Middle frontal gyrus (tissue), 1 donor: ENCODE measurements at regions not wholly inside any gene's neighbourhood (a gene's known extent, or its start where the extent isn't known, plus 50 kb on each side); places are given as distances from the start of the nearest gene placed in this dataset.

Experiments used
- DNase-seq: peaks from one replicate; pipeline ENCODE4 v3.0.0-alpha.2; 2015; ENCODE audit warnings: low spot score; ENCODE audit errors: extremely low spot score

DNA sequence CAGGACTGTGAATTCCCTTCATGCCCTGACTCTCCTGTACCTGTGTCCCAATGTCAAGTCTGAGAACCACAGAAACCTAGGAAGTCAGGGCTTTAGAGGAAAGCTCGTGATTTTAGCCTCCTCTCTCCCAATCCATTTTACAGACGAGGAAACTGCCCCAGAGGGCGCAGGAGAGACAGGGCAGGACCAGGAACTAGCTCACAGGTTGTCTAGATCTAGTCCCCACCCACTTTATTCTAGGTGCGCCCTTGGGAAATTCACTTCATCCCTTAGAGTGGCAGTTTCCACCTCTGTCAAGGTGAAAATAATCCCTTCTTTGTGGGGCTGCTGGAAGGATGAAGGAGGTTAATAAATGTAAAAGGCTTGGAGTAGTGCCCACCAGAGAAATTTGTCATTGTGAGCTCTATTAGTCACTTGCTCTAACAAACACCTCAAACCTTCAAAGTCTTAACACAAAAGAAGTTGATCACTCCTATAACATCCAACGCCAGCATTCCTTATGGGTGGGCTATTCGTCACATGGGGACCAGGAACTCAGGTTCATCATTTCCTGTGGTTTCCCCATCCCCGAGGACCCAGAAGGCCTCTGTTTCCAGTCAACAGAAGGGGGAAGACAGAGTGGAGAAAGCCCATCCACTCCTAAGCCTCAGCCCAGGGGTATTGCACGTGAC lies 282.3 kb downstream of the XXYLT1 start:
- DNase-seq: no peak

DNA sequence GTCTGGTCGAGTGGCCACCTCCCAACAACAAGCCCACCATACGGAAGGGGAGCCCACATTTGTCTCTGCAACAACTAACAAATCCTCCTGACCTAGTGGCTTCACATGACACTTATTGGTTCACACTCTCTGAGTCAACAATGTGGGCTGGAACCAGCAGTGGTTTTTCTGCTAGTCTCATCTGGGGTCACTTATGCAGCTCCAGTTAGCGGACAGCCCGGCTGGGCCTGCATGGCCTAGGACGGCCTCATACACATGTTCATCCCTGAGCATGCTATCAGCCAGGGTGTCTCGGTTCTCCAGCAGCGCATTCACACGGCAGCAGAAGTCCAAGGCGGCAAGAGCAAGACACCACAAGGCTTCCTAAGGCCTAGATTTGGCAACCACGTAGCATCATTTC lies 281.7 kb downstream of the XXYLT1 start:
- no peak for DNase-seq

DNA sequence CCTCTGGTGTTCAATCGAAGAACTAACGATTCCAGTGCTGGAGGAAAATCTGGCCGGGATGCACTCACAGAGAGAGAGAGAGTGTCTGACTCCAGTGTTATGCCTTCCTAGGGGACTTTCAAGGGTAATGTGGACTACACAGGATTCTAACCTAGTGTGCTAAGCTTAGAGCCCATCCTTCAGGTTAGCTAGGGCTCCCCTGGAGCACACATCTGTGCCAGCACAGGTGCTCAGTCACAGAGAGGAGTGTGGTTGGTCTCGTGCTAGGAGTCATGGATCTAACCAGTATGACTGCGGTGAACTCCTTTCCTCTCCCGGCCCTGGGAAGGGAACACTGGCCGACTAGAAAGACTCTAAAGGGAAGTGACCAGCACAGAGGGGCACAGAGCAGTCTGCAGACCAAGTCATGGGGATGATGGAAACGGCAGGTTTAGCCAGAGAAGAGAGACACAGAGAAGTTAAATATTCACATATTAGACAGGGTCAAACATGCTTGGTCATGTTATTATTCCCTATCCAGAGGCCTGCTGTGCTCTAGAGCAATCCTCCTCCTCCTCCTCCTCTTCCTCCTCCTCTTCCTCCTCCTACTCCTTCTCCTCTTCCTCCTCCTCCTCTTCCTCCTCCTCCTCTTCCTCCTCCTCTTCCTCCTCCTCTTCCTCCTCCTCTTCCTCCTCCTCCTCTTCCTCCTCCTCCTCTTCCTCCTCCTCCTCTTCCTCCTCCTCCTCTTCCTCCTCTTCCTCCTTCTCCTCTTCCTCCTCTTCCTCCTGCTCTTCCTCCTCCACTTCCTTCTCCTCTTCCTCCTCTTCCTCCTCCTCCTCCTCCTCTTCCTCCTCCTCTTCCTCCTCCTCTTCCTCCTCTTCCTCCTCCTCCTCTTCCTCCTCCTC lies 280.3 kb downstream of the XXYLT1 start:
- no peak for DNase-seq

DNA sequence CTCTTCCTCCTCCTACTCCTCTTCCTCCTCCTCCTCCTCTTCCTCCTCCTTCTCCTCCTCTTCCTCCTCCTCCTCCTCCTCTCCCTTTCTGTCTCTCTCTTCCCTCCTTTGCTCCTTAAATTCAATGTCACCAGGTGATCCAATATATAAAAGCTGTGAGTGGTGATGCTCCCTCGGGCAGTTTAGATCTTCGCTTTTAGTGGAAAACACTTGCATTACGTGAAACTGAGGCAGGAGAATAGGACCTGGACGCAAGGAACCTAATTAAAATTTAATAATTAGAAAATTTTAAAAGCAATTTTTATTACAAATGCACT lies 279.7 kb downstream of the XXYLT1 start:
- DNase-seq: no peak

DNA sequence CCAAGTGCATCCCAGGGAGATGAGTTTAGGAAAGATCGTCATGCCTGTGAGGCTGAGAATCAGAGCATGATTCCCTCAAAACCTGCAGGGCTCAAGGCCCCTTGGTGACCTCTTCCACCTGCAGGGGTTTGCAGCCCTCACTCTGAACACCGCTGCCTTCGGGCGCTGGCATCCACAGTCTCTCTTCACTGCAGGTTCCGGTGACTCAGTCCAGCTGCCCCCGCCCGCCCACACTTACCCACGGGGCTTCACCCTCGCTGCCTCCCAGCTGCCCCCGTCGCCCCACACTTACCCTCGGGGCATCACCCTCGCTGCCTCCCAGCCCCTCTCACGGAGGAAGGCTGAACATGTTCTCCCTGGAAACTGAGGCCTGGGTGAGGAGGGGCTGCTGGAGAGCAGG lies 277.1 kb downstream of the XXYLT1 start:
- no peak for DNase-seq

DNA sequence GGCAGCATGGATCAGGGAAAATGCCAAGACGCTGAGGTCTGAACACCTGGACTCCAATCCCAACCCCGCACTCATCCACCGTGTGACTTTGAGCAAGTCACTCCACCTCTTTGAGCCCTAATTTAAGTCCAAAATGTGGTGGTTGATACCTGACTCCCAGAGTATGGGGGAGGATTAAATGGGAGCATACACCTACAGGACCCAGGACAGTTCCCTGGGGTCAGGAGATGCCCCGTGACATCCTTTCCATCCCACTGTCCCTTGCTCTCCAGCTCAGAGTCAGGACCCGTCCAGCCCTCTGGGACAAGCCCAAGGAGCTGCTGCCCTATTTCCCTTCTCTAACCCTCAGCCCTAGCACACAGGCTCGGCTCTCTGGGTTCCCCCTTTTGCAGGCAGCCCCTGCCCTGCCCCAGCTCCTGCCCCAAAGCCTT lies 276.4 kb downstream of the XXYLT1 start:
- DNase-seq: no peak

DNA sequence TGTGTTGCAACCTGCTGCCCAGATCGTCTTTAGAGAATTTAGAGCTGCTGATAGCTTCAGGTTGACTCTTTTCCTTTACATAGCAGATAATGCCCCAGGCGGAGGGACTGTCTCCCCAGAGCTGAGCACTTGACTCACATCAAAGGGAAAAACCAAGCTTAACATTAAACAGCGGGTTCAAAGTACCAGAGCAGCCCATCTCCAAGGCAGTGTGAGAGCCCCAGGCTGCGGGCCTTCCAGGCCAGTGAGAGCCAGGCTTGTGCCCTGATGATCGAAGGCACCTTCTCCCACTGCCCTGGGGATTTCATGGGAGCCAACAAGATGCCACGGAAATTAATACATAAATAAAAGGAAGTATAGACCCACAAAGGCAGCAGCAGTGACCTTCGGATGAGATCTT lies 275.6 kb downstream of the XXYLT1 start:
- DNase-seq: no peak

DNA sequence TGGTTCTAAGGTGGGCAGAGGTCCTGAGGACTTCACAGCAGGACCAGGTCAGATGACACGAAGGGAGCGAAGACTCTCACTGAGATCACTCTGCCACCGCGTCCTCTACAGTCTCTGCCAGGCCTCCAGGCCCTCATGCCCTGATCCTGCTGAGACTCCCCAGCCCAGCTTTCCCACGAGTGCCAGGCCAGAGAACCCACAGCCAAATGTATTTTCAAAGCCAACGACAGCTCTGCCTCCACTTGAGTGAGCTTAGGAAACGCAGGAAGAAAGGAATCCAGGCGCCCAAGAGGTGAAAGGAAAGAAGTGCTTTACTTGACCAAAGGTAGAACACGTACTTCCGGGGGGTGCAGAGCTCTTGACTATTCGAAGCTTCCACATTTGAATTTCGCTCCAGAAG lies 275.0 kb downstream of the XXYLT1 start:
- DNase-seq: no peak

DNA sequence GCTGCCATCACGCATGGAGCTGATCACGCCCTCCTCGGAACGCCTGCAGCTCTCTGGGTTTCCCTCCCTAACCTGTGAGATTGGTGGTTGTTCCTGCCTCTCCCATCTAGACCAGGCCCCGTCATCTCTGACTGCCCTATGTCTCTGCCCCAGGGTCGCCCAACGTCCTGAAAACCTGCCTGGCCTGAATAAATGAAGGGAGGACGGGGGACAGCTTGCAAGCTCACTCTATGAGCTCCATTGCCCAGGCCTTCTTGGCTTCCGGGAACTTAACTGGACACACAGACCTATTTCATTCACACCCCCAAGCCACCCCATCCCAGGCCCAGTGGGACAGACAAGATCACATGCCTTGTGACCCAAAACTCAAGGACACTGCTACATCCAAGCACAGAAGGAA lies 274.2 kb downstream of the XXYLT1 start:
- no peak for DNase-seq

DNA sequence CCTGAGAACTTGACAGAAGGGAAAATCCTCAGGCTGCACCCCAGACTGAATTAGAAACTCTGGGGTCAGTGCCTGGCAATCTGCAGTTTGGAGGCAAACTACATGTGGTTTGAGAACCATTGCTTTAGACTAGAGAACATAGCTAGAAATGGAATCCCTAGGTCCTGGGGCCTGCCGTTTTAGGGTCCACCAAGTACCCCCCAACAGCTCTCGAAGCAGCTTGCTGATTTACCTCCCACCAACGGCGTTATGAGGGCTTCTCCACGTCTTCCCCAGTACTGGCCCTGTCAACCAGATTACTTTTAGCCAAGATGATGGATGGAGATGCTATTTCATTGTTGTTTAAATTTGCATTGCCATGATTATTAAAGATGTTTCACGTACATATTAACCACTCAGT lies 272.5 kb downstream of the XXYLT1 start:
- no peak for DNase-seq

DNA sequence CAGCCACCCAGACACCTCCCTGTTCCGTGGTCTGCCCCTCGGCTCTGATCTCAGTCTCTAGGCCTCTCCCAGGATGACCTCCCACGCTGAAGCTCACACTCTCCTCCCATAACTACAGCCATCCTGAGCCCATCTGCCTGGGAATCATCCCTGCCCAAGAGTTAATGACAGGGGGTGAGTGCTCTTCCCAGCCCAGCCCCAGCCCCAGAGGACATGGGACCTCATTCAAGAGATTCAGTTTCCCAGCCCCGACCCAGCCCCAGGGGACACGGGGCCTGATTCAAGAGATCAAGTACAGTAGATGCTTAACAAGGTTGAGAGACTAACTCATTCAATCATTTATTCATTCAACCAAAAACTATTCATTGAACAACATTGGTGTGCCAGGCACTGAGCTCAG lies 272.0 kb downstream of the XXYLT1 start:
- no peak for DNase-seq

DNA sequence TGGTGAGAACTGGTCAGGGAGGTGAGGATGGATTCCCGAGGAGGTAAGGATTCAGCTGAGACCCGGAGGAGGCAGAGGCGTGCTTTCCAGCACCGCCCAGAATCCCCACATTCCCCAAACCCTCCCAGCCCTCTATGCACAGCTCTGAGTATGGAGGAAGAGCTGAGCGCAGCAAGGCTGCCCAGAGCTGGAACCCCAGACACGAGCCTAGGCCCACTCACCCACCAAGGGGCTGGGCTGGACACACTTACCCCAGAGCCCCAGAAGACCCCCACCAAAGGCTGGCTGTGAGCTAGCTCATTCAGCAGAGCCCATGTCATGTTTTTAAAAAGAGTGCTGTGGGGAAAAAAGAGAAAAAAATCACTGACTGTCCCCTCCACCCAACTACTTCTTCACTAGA lies 271.5 kb downstream of the XXYLT1 start:
- DNase-seq: no peak

DNA sequence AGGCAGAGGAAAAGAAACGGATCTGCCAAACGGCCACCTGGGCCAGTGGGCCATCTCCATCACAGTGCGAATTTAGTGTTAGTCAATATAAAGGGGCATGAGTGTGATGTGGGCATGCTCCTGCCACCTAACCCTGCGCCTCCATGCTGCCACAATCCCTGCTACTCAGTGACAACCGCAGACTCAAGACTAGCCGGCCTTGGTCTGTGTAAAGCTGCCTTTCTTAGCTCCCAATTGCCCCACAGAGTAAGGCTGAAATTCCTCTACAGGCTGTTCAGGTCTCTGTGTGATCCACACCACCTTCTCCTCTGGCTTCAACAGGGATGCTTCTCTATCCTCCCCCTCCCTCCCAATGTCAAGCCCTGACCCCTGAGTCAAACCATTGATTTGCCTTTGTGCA lies 269.7 kb downstream of the XXYLT1 start:
- no peak for DNase-seq

DNA sequence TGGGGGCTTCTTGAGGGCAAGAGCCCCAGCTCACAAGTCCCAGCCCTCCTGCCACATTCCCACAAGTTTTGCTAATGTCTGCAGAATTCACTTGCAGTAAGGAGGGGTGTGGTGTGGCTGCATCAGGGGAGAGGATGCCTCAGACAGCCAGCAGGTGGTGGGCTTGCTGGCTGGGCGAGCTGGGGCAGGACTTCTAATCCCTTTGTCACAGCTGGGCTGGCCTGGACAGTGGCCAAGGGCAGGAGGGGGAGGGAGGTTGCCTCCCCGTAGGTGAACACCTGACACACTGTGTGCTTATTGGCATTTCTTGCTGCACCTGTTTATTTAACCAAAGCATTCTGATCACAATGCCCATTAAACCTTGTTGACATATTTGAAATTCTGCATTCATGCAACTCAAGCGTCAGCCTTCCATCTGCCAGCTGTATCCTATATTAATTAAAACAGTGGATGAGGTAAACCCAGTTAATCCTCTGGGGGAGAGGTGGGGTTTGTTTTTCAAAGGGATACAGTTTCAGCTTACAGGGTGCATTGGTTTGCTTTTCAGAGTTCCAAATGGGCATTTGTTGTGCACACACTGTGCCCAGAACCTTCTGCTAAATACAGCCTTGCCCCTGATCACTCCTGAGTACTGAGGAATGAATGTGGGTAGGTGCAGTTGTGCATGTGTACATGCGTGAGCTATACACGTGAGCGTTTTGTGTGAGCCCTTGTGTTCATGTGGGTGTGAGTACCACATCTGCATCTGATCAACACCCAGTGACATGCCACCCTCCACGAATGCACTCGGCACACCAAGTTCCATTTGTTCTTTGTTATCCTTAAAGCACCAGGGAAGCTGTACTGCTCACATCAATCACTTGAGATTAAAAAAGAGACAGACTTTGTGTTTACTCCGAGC lies 268.7 kb downstream of the XXYLT1 start:
- DNase-seq: no peak

DNA sequence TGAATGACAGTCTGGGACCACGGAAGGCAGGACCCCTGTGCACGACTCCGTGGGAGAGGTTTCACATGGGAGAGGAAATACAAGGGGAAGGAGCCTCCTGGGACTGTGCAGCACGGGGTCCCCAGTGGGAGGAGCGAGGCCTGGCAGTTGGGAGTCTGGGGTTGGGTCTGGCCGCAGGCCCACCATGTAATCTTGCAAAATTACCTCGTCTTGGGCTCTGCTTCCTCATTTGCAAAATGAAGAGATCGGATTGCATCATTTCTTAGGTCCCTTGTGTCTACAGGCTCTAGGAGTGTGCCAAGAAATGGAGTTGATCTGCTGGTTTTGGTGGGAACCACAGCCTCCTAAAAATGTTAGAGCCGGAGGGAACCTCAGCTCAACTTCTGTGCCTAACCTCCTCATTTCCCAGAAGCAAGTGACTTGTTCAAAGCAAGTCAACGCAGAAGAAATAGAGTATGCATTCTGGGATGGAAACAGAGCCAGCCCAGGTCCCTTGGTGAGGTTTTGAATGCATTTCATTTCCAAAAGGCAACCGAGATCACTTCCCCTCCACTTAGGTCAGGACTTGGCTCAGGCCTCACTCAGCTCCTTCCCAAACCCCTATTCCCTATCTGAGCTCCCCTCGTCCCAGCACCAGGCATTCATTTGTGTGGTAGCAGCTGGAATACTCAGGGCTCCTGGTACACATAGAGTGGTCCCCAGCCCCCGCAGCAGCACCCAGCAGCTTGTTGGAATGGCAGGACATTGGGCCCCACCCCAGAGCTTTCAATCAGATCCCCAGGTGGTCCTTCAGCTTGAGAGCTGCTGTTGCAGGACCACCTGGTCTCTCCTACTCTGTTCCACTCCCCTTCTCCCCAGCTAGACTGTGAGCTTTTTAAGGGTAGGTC lies 267.7 kb downstream of the XXYLT1 start:
- no peak for DNase-seq

DNA sequence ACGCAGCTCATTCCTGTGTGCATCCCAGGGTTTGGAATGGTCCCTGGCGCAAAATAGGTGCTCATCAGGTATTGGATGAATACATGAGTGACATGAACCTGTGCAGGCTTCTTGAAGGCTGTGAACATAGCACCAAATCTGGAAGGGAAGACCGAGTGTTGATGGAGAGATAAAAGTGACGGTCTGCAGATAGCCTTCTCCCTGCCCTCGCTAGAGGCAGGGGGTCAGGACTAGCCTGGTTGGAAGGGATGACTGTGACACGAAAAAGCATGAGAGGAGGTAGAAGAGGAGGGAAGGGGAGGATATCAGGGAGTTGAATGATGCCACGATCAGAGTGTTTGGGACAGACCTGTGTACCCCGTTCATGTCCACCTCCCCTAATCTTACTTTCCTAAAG lies 267.1 kb downstream of the XXYLT1 start:
- no peak for DNase-seq

DNA sequence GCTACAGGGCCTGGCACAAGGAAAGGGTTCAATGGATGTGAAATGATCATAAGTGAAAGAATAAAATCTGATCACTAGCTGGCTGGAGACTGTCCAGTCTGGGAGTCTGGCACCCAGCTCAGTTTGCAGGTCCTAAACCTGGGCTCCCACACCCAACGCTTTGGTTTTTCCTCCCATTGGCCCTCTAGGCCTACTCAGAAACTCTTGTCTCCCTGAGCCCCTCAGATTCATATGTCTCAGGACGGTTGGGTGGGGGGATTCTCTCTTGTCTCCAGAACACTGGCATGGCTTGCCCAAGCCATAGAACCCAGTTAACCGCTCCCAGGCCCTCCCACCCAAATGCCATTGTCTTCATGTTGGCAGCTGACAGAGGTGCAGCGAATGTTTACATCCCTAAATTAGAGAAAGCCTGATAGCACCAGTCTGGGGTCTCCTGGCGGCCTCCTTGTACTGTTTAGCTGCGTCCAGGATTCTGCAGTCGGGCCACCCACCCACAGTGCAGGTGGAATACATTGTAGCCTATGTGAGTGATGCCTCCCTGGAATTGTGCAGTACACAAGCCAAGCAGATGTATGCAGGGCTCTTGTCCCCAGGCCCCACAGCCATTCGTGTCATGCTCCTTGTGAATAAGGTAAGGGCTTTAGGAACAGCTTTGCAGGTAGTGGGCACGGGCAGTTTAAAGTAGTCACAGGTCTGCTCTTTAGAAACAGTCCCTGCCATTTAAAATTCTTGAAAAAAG lies 266.3 kb downstream of the XXYLT1 start:
- DNase-seq: no peak

DNA sequence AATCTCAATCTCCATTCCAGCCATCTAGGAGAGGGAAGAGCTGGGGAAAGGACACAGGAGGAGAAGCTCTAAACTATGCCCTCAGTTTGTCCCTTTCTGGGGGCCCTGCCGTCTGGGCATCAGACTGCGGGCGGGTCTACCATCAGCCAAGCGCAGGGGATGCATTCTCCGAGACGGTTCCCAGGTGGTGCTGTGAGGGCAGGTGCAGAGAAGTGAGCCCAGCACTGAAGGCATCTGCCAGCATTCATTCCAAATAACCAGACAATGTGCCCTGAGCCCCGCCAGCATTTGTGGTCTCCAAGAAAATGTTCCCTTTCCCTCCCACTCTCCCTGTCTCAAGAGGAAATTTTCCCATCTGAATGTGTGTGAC lies 265.7 kb downstream of the XXYLT1 start:
- DNase-seq: no peak

DNA sequence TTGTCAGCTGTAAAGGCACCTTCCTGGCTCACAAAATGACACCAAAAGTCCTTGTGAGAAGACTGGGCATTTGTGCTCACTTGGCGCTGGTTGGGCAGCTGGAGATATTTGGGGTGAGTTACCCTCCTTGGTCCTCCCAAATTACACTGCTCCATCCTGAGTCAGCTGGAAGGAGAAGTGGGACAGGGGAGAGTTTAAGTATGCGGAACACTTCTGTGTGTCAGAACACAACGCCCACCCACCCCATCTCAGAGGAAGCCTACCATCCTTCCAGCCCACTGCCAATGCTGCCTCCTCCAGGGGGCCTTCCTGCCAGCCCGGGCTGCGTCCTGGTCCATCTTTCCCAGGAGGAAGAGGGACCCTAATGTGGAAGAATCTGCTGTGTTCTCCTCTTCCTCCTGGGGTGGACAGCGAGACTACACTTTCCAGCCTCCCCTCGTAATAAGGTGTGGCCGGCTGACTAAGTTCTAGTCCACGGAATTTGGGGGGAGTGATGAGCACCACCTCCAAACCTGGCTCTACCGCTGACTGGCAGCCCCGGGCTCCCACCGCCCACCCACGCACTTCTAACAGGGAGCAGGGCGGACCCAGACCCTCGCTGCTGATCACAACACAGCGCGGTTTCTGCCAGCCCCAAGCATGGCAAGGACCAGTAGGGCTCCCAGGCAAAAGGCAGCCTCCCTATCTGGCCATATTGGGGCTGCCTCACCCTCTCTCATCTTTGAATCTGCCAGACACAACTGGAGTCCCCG lies 265.0 kb downstream of the XXYLT1 start:
- no peak for DNase-seq

DNA sequence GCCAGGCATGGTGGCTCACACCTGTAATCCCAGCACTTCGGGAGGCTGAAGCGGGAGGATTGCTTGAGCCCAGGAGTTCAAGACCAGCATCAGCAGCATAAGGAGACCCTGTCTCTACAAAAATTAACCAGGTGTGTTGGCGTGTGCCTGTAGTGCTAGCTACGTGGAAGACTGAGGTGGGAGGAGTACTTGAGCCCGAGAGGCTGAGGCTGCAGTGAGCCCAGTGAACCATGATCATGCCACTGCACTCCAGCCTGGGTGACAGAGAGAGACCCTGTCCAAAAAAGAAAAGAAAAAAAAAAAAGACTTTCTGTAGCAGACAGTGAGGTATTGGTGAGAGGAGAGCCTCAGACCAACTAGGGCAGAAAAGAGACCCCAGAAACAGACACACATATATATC lies 263.8 kb downstream of the XXYLT1 start:
- no peak for DNase-seq
